ENCODE measurements at regions not wholly inside any gene's neighbourhood (a gene's known extent, or its start where the extent isn't known, plus 50 kb on each side); places are given as distances from the start of the nearest gene placed in this dataset.

- peaks cover 5% of the 10 kb centered on the region; the same call in 1 of the 2 replicates for H3K27me3 Mint-ChIP-seq (ENCODE audit: low read depth)
Measured at GRCh38 chr22:26796785-26797184, 139.4 kb downstream of the MIAT start.

More at GRCh38 chr22:26796785-26797184, 139.4 kb downstream of the MIAT start:
- no peak for DNase-seq
- Mint-ChIP-seq H3K27ac (no peak overlapping the region; a peak in 1 of 7 replicates), H3K9me3 (no peaks in the 10 kb centered on the region), H3K36me3 (ENCODE audit: insufficient read depth in 1 of 3, low read depth in 3 of 3) (no peaks in the 10 kb centered on the region; a peak in 1 of 7 replicates), H3K4me3 (no peak overlapping the region), H3K4me1 (peaks cover 9 to 27% of the 10 kb centered on the region in 2 experiments)
- Histone ChIP-seq H3K79me2 (ENCODE audit: insufficient read depth, low read length) (no peaks in the 10 kb centered on the region), H3K4me2 (ENCODE audit: insufficient read depth, insufficient read length, low read length) (no peak overlapping the region), H3K27ac (ENCODE audit: insufficient read length, low read depth, low read length) (no peak overlapping the region), H3K18ac (ENCODE audit: insufficient read length, low read depth, low read length) (no peak overlapping the region), H3T11ph (ENCODE audit: low read length) (no peak overlapping the region), H3K9me3 (ENCODE audit: control insufficient read depth, low read depth, low read length) (no peaks in the 10 kb centered on the region), H2AK5ac (ENCODE audit: insufficient read length, low read length) (no peak overlapping the region), H2BK12ac (ENCODE audit: insufficient read length, low read depth, low read length) (no peak overlapping the region), H4K5ac (ENCODE audit: insufficient read length, low read depth, low read length) (no peak overlapping the region), H2AFZ (ENCODE audit: low read length) (no peak overlapping the region), H3K4ac (ENCODE audit: low read depth, low read length) (no peak overlapping the region), H3K23ac (ENCODE audit: insufficient read length, low read depth, low read length) (no peak overlapping the region), H4K20me1 (ENCODE audit: control insufficient read depth, insufficient read depth, insufficient read length) (no peaks in the 10 kb centered on the region), H3K9ac (ENCODE audit: extremely low read depth, insufficient read length, low read length) (no peak overlapping the region), H4K91ac (ENCODE audit: insufficient read length, low read depth, low read length) (no peak overlapping the region), H2BK20ac (ENCODE audit: low read depth, low read length, poor library complexity, severe bottlenecking) (no peak overlapping the region), H3K27me3 (ENCODE audit: insufficient read depth, low read length) (no peaks in the 10 kb centered on the region), H4K8ac (replicated peaks; ENCODE audit: insufficient read length, low read depth, low read length) (no peak overlapping the region), H3K4me1 (ENCODE audit: insufficient read depth, low read length) (no peaks in the 10 kb centered on the region), H2BK5ac (ENCODE audit: insufficient read length, low read length) (no peak overlapping the region), H3K79me1 (ENCODE audit: insufficient read depth, low read depth, low read length, poor library complexity, severe bottlenecking) (no peaks in the 10 kb centered on the region), H3K56ac (ENCODE audit: insufficient read length, low read depth, low read length) (no peak overlapping the region), H3K14ac (ENCODE audit: insufficient read depth, low read length) (no peak overlapping the region; the same call in 1 of the 2 replicates), H3K23me2 (ENCODE audit: insufficient read length, low read depth, low read length, poor library complexity, severe bottlenecking) (no peaks in the 10 kb centered on the region), H2BK120ac (ENCODE audit: low read depth, low read length, poor library complexity, severe bottlenecking) (no peak overlapping the region), H2BK15ac (ENCODE audit: low read depth, low read length) (no peak overlapping the region)
- WGBS (ENCODE audit: extremely low coverage, insufficient read length, low lambda C conversion rate): no CpG with 5 or more reads among the region's 12 CpGs
- no peak for TF ChIP-seq CTCF (conservative IDR thresholded peaks at IDR 0.05)
